ENCODE measurements at regions not wholly inside any gene's neighbourhood (a gene's known extent, or its start where the extent isn't known, plus 50 kb on each side); places are given as distances from the start of the nearest gene placed in this dataset.
"Not testable (repeated sequence)": the region's sequence is repeated elsewhere in the genome, so short reads cannot be mapped to it uniquely, and the experiment has no call there.

GRCh38 chr2:242031481-242032019 lies 162.0 kb downstream of the RTP5 start:
- peak; percentile 31 to 66 for DNase-seq

GRCh38 chr2:242032780-242033656 lies 163.5 kb downstream of the RTP5 start:
- no peak for DNase-seq

- no peak for DNase-seq
These were observed 164.6 kb downstream of the RTP5 start for GRCh38 chr2:242034138-242034537.

- no peak for DNase-seq
These were observed 165.7 kb downstream of the RTP5 start for GRCh38 chr2:242034996-242035814.

- no peak for DNase-seq
These were observed 166.5 kb downstream of the RTP5 start for GRCh38 chr2:242035858-242036652.

- no peak for DNase-seq
These were observed 167.1 kb downstream of the RTP5 start for GRCh38 chr2:242036653-242036950.

GRCh38 chr2:242038166-242038927 lies 168.8 kb downstream of the RTP5 start:
- DNase-seq: no peak

- DNase-seq: no peak
These were observed 169.4 kb downstream of the RTP5 start for GRCh38 chr2:242038928-242039341.

GRCh38 chr2:242040303-242040655 lies 170.8 kb downstream of the RTP5 start:
- DNase-seq: no peak

- no peak for DNase-seq
These were observed 171.2 kb downstream of the RTP5 start for GRCh38 chr2:242040681-242041080.

GRCh38 chr2:242041816-242042215 lies 172.3 kb downstream of the RTP5 start:
- DNase-seq: no peak

- DNase-seq: no peak
These were observed 174.2 kb downstream of the RTP5 start for GRCh38 chr2:242043538-242044312.

- DNase-seq: no peak
These were observed 174.7 kb downstream of the RTP5 start for GRCh38 chr2:242044313-242044590.

GRCh38 chr2:242045596-242046144 lies 176.1 kb downstream of the RTP5 start:
- DNase-seq: not testable (repeated sequence)

GRCh38 chr2:242046206-242046826 lies 176.8 kb downstream of the RTP5 start:
- no peak for DNase-seq

- DNase-seq: no peak
These were observed 178.4 kb downstream of the RTP5 start for GRCh38 chr2:242047963-242048362.

- no peak for DNase-seq
These were observed 178.9 kb downstream of the RTP5 start for GRCh38 chr2:242048479-242048878.

GRCh38 chr2:242049492-242049891 lies 180.0 kb downstream of the RTP5 start:
- not testable (repeated sequence) for DNase-seq

GRCh38 chr2:242051463-242051862 lies 181.9 kb downstream of the RTP5 start:
- no peak for DNase-seq

- DNase-seq: no peak
These were observed 182.9 kb downstream of the RTP5 start for GRCh38 chr2:242052421-242052820.

- no peak for DNase-seq
These were observed 184.4 kb downstream of the RTP5 start for GRCh38 chr2:242053921-242054320.

All from CD4-positive, alpha-beta T cell treated with Interleukin-1 beta for 1 hour (primary cell).